HG02642 (cell line): ENCODE measurements at regions not wholly inside any gene's neighbourhood (a gene's known extent, or its start where the extent isn't known, plus 50 kb on each side); places are given as distances from the start of the nearest gene placed in this dataset.
A peak's percentile ranks its signal among the peaks of the same experiment; 100 is the strongest.

Experiments used
- ATAC-seq: cut with Tn5 transposase; IDR thresholded peaks from one replicate; pipeline ENCODE4 v1.9.1; 2021; ENCODE audit warnings: mild to moderate bottlenecking; ENCODE audit not compliant: unreplicated experiment, poor library complexity

GRCh38 chr2:6474161-6475140 lies 391.3 kb downstream of the CMPK2 start:
- ATAC-seq: no peak

GRCh38 chr2:6475155-6475940 lies 390.4 kb downstream of the CMPK2 start:
- peak; percentile 41 for ATAC-seq

- no peak for ATAC-seq
These were observed 385.2 kb downstream of the CMPK2 start for GRCh38 chr2:6480514-6480913.

DNA sequence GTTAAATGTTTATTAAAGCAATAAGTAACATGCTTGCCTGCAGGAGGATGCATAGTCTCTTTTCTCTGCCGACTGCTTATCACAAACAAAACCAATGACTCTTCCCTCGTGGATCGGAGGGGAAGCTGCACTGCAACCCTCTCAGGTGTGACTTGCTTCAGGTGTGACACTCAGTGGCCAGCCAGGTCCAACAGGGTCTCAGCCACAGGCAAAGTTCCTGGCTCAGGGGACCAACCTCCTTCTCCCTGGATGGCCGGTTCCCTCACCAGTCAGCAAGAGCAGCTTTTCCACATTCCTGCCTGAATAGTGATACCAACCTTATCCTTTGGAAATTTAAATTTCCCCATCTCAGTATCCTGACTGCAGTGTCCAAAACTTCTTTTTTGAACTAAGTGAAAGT lies 383.5 kb downstream of the CMPK2 start:
- no peak for ATAC-seq

- ATAC-seq: no peak
These were observed 377.9 kb downstream of the CMPK2 start for GRCh38 chr2:6487765-6488164.

GRCh38 chr2:6492573-6492972 lies 373.1 kb downstream of the CMPK2 start:
- no peak for ATAC-seq

DNA sequence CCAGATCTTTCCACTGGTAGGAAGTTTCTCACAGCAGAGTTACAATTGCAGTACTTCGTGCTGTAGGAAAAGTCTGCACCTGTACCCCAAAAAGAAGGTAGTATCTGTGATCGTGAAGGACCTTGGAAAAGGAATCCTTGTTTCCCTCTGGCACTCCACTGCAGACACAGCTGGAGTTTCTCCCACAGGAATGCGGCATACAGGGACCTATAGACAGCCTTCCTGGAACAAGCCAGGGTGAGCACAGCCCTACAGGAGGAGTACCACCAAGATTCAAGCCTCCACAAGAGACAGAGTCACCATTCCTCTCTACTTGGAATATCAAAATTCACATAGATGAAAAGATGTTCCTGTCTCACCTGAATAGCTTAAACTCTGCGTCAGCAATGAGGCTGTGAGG lies 372.4 kb downstream of the CMPK2 start:
- no peak for ATAC-seq

GRCh38 chr2:6493669-6494068 lies 372.0 kb downstream of the CMPK2 start:
- no peak for ATAC-seq

DNA sequence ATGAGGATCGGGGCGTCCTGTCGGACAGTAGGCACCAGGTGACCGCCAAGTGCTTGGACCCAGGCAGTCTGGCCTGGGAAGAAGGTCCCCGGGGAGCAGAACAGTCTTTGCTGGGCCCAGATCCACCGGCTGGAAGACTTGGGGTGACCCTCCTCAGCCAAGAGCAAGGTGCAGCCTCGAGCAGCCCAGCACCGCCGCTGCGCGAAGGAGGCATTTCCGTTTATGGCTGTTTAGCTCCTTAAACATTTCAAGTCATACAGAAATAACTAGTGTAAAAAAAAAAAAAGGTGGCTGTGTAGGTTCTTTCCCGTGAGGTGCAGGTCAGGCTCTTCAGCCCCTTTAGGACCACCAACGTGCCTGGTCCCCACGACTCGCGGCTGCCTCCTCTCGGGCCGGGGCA lies 370.2 kb downstream of the CMPK2 start:
- no peak for ATAC-seq

GRCh38 chr2:6496376-6496775 lies 369.3 kb downstream of the CMPK2 start:
- ATAC-seq: no peak

- ATAC-seq: no peak
These were observed 368.7 kb downstream of the CMPK2 start for GRCh38 chr2:6497048-6497447.

- no peak for ATAC-seq
These were observed 366.9 kb downstream of the CMPK2 start for GRCh38 chr2:6498841-6499240.

DNA sequence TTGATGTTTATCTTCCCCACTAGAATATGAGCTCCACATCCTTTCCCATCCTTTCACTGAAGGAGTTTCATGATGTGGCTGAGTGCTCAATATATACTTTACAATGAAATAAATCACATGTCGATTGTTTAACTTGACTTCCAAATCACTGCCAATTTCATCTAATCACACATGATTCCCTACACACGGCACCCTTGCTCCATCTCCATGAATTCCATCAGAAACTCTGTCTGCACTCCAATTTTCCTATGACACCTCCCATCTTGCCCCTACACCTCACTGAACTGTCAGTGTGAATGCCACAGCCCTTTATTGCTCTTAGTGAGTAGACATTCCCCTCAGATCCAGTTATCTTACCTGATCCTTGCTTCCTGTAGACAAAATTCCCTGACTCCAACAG lies 366.0 kb downstream of the CMPK2 start:
- ATAC-seq: no peak

GRCh38 chr2:6506361-6506794 lies 359.3 kb downstream of the CMPK2 start:
- ATAC-seq: no peak

- no peak for ATAC-seq
These were observed 358.8 kb downstream of the CMPK2 start for GRCh38 chr2:6506859-6507258.

DNA sequence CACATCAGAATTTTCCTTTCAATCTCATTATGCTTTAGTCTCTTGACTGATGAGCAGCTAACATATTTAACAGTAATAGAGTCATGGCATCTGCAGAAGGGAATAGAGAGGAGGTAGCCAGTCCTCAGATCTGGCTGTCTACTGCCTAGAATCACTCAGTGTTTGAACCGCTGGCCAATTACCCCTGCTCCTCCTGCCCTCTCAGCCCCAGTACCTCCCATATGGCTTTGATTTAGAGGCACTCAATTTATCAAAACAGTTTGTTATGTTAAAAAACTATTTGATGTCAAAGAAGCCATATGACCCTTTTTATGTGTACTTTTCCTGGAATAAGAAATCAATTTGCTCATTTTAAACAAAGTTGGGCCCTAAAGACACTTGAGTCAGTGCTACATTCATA lies 355.2 kb downstream of the CMPK2 start:
- no peak for ATAC-seq

DNA sequence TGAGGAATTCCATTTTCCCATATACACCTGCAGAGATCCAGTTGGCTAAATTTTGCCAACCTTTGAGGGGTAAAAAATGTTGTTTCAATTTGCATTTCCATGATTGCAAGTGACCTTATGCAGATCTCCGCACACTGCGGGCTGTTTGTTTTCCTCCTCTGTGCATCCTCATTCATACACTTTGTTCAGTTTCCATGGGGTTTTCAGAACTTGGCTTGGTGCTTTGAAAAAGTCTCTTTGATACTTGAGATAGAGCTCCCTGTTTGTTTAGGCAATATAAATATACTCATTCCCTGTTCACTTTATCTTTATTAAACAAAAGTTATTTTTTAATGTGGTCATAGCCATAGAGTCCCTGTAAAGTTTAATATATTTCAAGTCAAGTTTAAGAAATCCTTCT lies 353.1 kb downstream of the CMPK2 start:
- no peak for ATAC-seq

DNA sequence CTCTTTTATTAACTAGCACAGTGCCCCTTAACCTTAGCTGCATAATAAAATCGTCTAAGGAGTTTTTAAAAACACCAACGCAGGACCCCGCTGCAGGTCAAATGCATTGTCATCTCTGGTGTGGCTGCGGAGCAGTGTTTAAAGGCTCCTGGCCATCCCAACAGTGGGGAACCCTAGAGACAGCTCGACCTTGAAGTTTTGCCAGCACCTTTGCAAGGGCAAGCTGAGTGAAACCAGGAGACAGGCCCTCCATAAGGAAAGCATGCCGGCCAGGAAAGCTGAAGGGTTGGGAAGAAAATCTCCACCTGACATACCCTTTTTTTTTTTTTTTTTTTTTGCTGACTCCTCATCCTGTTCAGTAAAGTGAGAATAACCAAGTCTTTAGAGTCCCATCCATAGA lies 349.0 kb downstream of the CMPK2 start:
- ATAC-seq: no peak

DNA sequence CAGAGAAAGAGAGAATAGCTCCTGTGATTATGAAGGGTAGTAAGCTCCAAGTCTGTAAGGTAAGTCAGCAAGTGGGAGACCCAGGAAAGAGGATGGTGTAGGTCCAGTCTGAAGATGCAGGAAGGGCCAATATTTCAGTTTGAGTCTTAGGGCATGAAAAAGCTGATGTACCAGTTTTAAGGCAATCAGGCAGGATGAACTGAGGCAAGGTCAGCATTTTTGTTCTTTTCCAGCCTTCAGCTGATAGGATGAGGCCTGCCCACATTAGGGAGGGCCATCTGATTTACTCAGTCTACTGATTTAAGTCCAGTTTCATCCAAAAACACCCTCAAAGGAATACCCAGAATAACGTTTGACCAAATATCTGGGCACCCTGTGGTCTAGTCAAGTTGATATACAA lies 347.3 kb downstream of the CMPK2 start:
- no peak for ATAC-seq

DNA sequence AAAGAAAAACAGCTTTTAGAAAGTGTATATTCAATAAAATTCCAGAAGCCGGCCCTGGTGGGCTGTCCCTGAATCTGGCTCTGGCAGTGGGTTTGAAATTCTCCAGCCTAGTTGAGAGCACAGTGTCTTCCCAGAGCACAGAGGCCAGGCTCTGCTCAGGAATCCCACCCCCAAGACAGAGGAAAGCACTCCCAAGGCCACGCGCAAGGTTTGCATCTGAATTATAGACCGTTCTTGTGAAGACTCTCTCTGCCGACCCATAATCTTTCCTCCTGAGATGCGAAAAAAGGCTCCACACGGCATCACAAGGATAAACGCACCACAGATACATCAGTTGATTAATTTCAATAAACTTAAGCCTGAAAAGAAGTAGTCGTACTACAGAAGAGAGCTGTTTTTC lies 342.2 kb downstream of the CMPK2 start:
- no peak for ATAC-seq

DNA sequence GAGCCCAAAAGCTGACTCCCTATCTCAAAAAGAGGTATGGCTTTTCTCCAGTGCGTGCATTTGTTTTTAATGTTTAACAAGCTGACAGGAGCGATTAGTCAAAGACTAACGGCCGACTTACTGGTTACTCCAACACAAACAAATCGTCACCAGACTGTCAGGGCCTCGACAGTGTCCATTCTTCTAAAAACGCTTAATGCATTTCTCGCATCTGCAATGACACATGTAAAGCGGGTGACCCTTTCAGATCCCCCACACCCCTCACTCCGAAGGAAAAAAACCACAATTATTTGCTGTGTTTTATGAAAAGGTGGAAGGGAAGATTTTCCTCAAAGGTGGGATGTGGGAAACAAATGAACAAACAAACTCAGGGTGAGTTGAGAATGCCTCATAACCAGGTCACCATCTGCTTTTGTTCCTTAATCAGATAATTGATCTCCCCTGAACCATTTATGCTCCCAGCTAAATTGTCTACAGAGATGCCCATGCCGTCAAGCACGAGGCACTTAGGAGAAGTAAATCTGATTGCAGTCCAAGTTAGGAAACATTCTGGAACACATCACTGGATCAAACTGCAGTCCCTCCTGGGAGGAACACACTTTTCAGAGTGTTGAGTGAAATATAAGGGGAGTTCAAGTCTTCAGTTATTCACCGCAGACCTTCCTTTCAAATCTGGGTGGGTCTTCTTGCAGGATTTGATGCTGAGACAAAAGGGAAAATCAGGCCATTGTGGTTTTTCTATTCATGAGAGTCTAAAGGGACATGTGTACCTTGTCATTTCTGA lies 340.8 kb downstream of the CMPK2 start:
- no peak for ATAC-seq
